AG09309 (cell line): ENCODE measurements at regions not wholly inside any gene's neighbourhood (a gene's known extent, or its start where the extent isn't known, plus 50 kb on each side); places are given as distances from the start of the nearest gene placed in this dataset.

ENCODE experiments used
- DNase-seq: peaks from one replicate; pipeline ENCODE4 v3.0.0-alpha.2; 2010; ENCODE audit warnings: low read depth
- H3K4me3 ChIP-seq: 2 replicates; pipeline ENCODE4 v1.5.1; 2011; ENCODE audit warnings: mild to moderate bottlenecking, low read depth, low read length, moderate library complexity; ENCODE audit not compliant: control insufficient read depth
- TF ChIP-seq, protein P1 (sequence below): IDR thresholded peaks from 2 replicates; pipeline ENCODE4 v1.5.1; 2011; ENCODE audit warnings: mild to moderate bottlenecking, low read depth, low read length, inconsistent platforms; ENCODE audit not compliant: insufficient read depth, control insufficient read depth; ENCODE audit errors: missing control alignments

DNA sequence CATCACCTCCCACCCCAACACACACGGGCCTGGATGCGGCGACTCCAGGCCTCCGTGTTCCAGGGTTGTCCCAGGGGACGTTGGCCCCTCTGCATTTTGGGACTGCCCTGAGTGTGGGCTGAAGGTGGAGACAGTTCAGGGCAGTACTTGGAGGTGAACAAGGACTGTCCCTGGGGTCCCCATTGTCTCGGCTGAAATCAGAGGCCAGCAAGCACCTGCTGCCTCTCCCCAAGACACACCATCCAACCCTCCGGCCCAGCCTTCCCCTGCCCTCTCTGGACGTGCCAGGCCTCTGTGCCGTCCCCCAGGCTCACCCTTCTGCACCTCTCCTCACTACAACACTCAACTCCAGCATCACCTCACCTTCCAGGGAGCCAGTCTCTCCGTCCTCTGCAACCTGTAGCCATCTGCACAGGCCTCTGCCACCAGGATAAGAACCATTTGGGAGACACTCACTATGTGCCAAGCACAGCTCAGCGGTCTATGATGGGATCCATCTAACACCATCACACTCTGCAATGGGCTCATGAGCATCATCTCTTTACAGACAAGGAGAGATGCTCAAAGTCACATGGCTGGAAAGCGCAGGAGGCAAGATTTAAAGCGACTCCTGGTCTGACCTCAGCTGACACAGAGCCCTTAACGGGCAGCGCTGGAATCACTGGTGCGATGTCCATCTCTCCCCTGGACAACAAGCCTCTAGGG is 104.5 kb upstream of the SEC14L1 start:
- no peak for DNase-seq
- H3K4me3 ChIP-seq = no peak overlapping the region
- TF ChIP-seq, protein P1, sequence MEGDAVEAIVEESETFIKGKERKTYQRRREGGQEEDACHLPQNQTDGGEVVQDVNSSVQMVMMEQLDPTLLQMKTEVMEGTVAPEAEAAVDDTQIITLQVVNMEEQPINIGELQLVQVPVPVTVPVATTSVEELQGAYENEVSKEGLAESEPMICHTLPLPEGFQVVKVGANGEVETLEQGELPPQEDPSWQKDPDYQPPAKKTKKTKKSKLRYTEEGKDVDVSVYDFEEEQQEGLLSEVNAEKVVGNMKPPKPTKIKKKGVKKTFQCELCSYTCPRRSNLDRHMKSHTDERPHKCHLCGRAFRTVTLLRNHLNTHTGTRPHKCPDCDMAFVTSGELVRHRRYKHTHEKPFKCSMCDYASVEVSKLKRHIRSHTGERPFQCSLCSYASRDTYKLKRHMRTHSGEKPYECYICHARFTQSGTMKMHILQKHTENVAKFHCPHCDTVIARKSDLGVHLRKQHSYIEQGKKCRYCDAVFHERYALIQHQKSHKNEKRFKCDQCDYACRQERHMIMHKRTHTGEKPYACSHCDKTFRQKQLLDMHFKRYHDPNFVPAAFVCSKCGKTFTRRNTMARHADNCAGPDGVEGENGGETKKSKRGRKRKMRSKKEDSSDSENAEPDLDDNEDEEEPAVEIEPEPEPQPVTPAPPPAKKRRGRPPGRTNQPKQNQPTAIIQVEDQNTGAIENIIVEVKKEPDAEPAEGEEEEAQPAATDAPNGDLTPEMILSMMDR = no peak

GRCh38 chr17:77036841-77037381 is 103.9 kb upstream of the SEC14L1 start:
- TF ChIP-seq, protein P1 = no peak
- H3K4me3 ChIP-seq = no peak overlapping the region
- DNase-seq = no peak

GRCh38 chr17:77037943-77038342 is 102.8 kb upstream of the SEC14L1 start:
- no peak overlapping the region for H3K4me3 ChIP-seq
- TF ChIP-seq, protein P1 = no peak
- no peak for DNase-seq

DNA sequence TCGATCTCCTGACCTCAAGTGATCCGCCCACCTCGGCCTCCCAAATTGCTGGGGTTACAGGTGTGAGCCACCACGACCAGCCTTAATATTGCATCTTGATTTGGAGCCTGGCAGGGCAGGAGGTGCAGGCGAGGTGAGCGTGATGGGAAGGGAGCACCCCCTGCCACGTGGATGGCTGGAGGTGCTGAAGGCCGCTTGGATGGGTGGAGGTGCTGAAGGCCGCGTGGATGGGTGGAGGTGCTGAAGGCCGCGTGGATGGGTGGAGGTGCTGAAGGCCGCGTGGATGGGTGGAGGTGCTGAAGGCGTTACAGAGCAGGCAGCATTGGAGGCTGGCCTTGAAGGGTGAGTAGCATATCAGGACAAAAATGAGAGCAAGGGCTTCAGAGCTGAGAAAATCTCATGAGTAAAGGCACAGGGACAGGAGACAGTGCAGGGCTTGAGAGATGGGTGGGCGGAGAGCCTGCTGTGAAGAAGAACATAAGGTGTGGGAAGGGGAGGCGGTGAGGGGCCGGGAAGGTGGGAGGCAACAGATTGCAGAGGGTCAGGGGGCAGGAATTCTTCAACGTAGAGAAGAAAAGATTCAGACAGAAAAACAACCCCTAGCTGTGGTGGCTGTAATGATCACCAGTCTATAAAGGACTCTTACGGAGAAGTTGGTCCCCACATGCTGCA is 101.7 kb upstream of the SEC14L1 start:
- H3K4me3 ChIP-seq = no peak overlapping the region
- TF ChIP-seq, protein P1 = no peak
- no peak for DNase-seq

DNA sequence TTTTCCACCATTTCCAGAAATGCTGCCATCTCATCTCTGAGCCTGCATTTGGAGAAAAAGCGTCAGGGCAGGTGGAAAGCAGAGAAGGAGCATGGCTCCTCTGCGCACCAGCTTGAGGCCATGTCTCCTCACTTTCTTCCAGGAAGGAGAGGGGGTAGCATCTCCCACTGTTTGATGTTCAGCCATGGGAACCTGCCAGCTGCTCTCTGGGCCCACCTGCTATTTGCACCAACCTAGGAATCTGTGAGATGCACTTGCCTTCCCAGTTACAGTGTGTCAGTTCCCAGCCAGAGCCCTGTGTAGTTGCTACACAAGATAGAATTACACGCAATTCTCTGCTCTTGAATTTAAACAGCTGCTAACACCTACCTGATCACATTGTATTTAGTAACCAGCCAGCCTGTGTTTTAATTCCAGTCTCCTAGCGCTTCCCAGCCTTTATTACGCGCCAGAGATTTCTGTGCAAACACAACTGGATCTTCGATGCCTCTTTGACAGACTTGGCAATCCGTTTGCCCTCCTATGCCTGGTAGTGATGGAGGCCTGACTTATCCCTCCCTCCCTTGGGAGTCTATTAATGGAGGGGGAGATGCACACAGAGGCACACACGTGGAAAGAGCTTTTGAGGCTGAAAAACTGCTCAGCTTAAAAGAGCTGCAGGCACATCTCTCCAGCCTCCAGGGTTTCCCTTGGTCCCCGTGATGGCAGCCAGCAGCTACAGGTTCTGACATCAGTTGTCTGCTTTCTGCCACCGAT is 98.1 kb upstream of the SEC14L1 start:
- TF ChIP-seq, protein P1 = no peak
- DNase-seq = no peak
- no peak overlapping the region for H3K4me3 ChIP-seq

DNA sequence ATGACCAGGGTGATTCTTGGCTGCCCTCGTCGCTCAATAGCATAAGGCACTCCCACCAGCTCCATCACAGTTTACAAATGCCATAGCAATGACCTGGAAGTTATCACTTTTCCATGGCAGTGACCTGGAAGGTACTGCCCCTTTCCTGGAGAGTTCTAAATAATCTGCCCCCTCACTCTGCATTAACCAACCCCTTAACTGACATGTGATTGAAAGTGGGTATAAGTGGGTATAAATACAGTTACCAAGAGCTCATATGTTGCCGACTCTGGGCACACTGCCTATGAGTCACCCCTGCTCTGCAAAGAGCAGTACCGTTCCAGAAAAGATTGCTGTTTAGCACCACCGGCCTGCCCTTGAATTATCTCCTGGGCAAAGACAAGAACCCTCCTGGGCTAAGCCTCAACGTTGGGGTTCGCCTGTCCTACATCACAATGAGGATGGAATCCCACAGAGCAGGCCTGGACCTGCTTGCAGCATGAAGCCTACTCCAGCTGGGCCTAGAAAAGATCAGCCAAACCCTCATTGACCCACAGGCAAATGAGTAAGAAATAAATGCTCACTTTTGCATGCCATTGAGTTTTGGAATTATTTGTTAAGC is 95.2 kb upstream of the SEC14L1 start:
- TF ChIP-seq, protein P1 = no peak
- H3K4me3 ChIP-seq = no peak overlapping the region
- DNase-seq = peak; percentile 3
